ENCODE measurements at regions not wholly inside any gene's neighbourhood (a gene's known extent, or its start where the extent isn't known, plus 50 kb on each side); places are given as distances from the start of the nearest gene placed in this dataset.
"Not testable (repeated sequence)": the region's sequence is repeated elsewhere in the genome, so short reads cannot be mapped to it uniquely, and the experiment has no call there.

DNA sequence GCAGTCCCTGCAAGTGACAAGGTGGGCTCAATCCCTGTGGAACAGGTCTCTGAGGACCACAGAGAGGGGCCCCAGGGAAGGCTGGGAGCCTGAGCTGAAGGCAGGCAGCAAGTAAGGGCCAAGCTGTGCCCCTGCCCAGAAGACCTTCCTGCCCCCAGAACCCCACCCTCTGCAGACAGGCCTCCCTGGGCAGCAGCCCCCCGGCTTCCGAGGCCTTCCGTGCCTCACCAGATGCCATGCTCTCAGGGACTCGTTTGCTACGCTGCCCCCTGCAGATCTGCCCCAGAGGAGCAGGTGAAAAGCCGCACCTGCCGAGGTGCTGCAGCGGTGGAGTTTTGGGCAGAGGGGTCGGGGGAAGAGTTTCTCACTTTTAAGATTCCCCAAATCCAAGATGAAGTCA lies 125.4 kb upstream of the AKAP13 start:
- H3K27me3 Mint-ChIP-seq; DNase-seq; ATAC-seq; H3K27ac Mint-ChIP-seq; H3K4me3 Mint-ChIP-seq; H3K36me3 Mint-ChIP-seq (ENCODE audit: low read depth); H3K4me1 Mint-ChIP-seq; POLR2A ChIA-PET; intact Hi-C loops (cut with DNase I, micrococcal nuclease); H3K9me3 Mint-ChIP-seq (ENCODE audit: low read depth); CTCF ChIA-PET: not testable (repeated sequence)

DNA sequence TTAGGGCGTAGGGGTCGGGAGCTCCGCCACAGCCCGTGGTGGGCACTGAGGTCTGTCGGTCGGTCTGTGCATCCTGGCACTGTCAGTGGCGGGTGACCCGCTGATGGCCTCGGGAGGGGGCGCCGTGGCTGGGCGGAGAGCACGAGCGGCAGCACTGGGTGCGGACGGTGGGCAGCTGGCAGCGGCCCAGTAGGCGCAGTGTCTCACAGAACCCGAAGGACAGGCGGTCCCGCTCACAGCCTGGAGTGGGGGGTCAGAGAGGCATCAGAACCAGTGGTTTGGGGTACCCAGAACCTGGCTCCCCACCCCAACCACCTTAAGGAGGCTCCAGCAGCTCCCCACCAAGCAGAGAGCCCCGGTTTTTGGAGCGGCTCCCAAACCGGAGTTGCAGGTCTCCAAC lies 124.9 kb upstream of the AKAP13 start:
- POLR2A ChIA-PET; H3K4me1 Mint-ChIP-seq; H3K27ac Mint-ChIP-seq; H3K9me3 Mint-ChIP-seq (ENCODE audit: low read depth); ATAC-seq; H3K4me3 Mint-ChIP-seq; H3K36me3 Mint-ChIP-seq (ENCODE audit: low read depth); DNase-seq; H3K27me3 Mint-ChIP-seq; CTCF ChIA-PET; intact Hi-C loops (cut with DNase I, micrococcal nuclease): not testable (repeated sequence)

DNA sequence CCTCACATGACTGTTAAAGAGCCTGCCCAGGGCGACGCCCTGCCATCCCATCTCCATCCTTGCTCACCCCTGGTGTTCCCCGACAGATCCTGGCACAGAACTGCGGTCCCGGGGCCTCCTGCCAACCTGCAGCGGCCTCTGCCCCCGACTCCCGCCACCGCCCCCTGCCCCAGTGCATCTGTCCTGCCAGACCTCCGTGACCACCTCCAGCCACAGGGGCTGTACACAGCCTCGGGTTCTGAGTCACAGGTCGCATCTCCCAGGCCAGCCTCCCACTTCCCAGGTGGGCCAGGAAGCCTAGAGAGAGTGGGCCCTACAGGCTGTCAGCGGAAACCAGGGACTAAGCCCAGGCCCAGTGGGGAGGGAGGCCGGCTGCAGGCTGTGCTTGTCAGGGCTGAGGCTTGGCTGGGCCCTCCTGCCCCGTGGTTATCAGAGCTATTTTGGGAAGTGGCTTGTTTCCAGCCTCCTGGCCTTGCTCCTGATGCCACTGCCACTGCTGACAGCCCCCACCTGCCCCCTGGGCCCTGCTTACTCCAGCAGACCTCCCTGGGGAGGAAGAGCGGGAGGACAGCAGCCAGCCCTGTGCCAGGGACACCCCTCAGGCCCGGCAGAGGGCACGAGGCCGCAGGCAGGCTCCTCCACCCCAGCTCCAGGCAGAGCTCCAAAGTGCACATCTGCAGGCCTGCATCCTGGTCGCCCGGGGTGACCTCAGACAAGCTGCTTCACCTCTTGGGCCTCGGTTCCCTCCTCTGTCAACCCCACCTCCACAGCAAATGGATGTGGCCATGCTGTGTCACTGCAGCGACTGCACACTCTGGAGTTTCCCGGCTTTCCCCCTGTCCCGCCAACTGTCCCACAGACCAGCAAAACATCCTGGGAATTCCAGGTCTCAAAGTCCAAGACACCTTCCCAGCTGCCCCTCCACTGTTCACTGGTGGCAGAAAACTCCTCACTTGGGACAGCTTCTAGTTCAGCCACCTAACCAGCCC lies 124.1 kb upstream of the AKAP13 start:
- H3K27ac Mint-ChIP-seq; H3K9me3 Mint-ChIP-seq (ENCODE audit: low read depth); intact Hi-C loops (cut with DNase I, micrococcal nuclease); H3K4me3 Mint-ChIP-seq; H3K4me1 Mint-ChIP-seq; DNase-seq; H3K27me3 Mint-ChIP-seq; H3K36me3 Mint-ChIP-seq (ENCODE audit: low read depth); CTCF ChIA-PET; ATAC-seq; POLR2A ChIA-PET: not testable (repeated sequence)

- DNase-seq; intact Hi-C loops (cut with DNase I, micrococcal nuclease): not testable (repeated sequence)
These were observed 122.3 kb upstream of the AKAP13 start for GRCh38 chr15:85258062-85258445.

DNA sequence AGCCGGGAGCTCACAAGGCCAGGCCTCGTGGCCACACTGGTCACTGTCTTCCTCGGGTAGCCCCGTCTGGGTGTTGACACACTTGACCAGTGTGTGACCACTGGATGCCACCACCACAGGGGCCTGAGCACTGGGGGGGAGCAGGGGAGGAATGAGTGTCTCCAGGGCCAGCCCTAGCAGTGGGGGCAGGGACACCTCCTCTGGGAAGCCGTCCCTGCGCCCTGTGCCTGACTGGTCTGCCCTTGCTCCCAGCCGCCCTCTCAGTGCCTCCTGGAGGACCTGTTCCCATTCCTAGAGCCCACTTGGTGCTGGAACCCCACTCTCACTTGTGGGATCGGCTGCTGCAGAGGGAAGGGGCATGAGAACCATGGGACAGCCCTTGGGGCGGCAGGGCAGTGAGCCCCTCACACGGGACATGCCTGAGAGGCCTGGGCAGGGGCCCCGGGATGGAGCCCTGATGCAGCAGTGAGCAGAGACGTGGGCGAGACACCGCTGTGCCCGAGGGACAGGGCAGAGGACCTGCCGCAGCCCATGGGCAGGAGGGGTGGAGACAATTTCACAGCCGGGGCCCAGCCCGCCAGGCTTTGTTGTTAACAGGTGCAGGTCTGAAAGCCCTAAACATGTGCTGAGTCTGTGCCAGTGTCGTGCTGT lies 121.7 kb upstream of the AKAP13 start:
- H3K36me3 Mint-ChIP-seq (ENCODE audit: low read depth); ATAC-seq; DNase-seq; CTCF ChIA-PET; POLR2A ChIA-PET; intact Hi-C loops (cut with DNase I, micrococcal nuclease); H3K27ac Mint-ChIP-seq; H3K4me3 Mint-ChIP-seq; H3K4me1 Mint-ChIP-seq; H3K27me3 Mint-ChIP-seq; H3K9me3 Mint-ChIP-seq (ENCODE audit: low read depth): not testable (repeated sequence)

More at GRCh38 chr15:85258062-85258445, 122.3 kb upstream of the AKAP13 start:
- H3K4me3 Mint-ChIP-seq; H3K4me1 Mint-ChIP-seq; H3K9me3 Mint-ChIP-seq (ENCODE audit: low read depth); CTCF ChIA-PET; H3K36me3 Mint-ChIP-seq (ENCODE audit: low read depth); ATAC-seq; POLR2A ChIA-PET; H3K27ac Mint-ChIP-seq; H3K27me3 Mint-ChIP-seq: not testable (repeated sequence)

DNA sequence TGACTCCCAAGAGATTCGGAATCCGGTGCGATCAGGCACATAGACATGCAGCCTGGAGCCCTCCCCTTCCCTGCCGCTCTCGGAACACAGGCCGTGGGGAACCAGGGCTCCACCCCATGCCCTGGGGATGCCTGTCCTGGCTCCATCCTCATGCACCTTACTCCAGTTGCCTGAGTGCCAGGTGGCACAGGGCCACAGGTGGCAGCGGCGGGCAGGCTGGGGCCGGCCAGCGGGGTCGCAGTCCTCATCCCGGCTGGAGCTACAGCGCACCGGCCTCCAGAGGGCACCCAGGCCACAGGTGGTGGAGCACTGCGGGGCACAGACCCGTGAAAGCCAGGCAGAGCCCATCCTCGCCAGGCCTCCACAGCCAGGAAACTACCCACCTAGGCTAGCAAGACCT lies 119.9 kb upstream of the AKAP13 start:
- H3K27ac Mint-ChIP-seq; H3K9me3 Mint-ChIP-seq (ENCODE audit: low read depth); DNase-seq; ATAC-seq; CTCF ChIA-PET; H3K27me3 Mint-ChIP-seq; H3K4me3 Mint-ChIP-seq; POLR2A ChIA-PET; H3K36me3 Mint-ChIP-seq (ENCODE audit: low read depth); H3K4me1 Mint-ChIP-seq; intact Hi-C loops (cut with DNase I, micrococcal nuclease): not testable (repeated sequence)

DNA sequence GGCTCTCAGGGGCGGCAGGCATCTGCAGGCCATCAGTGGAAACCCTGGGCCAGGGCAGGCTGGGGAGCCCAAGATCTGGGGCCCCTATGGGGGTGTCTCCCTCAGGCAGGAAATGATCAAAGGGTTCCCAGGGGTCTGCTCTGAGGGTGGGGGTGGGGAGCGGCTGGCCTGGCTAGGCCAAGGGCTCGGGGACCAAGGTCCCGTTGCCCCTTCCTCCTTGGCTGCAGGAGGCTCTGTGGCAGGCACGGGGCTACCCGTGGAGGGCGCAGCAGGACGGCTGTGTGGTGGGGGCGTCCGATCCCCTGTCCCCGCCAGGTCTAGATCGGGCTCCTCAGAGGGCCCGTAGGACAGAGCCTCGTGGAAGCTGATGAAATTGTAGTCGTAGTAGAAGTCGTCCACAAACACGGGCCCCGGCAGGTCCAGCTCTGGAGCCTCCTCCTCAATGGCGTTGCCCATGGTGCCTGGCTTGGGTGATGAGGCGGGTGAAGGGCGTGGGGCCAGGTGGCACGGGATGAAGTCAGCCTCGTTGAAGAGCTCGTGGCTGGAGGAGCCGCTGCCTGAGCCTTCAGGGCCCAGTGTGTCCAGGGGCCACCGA lies 117.8 kb upstream of the AKAP13 start:
- H3K4me1 Mint-ChIP-seq; ATAC-seq; H3K36me3 Mint-ChIP-seq (ENCODE audit: low read depth); CTCF ChIA-PET; H3K9me3 Mint-ChIP-seq (ENCODE audit: low read depth); POLR2A ChIA-PET; H3K27me3 Mint-ChIP-seq; H3K4me3 Mint-ChIP-seq; intact Hi-C loops (cut with DNase I, micrococcal nuclease); H3K27ac Mint-ChIP-seq; DNase-seq: not testable (repeated sequence)

- H3K27me3 Mint-ChIP-seq; H3K9me3 Mint-ChIP-seq (ENCODE audit: low read depth); DNase-seq; H3K4me3 Mint-ChIP-seq; ATAC-seq; POLR2A ChIA-PET; CTCF ChIA-PET; intact Hi-C loops (cut with DNase I, micrococcal nuclease); H3K4me1 Mint-ChIP-seq; H3K36me3 Mint-ChIP-seq (ENCODE audit: low read depth); H3K27ac Mint-ChIP-seq: not testable (repeated sequence)
These were observed 116.5 kb upstream of the AKAP13 start for GRCh38 chr15:85263842-85264440.

DNA sequence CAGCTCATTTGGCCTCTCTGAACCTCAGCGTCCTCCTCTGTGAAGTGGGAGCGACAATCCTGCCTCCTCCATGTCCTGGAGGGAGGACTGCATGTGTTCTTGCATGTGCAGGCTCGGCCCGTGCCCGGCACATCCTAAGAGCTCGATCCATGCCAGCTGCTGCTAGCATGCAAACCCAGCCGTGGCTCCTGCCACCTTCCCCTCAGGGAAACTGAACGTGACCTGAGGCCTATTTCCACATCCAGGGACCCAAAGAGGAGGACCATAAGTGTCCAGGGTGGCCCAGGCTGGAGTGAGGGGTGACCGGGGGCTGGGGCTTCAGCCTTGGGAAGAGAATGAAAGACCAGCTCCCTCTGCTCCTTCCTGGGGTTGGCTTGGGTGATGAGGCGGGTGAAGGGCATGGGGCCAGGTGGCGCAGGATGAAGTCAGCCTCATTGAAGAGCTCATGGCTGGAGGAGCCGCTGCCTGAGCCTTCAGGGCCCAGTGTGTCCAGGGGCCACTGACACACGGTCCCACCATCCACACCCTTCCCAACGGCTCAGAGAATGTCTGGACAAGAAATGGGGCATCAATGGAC lies 115.7 kb upstream of the AKAP13 start:
- H3K36me3 Mint-ChIP-seq (ENCODE audit: low read depth); H3K27me3 Mint-ChIP-seq; intact Hi-C loops (cut with DNase I, micrococcal nuclease); H3K9me3 Mint-ChIP-seq (ENCODE audit: low read depth); ATAC-seq; POLR2A ChIA-PET; H3K4me3 Mint-ChIP-seq; H3K4me1 Mint-ChIP-seq; H3K27ac Mint-ChIP-seq; CTCF ChIA-PET; DNase-seq: not testable (repeated sequence)

DNA sequence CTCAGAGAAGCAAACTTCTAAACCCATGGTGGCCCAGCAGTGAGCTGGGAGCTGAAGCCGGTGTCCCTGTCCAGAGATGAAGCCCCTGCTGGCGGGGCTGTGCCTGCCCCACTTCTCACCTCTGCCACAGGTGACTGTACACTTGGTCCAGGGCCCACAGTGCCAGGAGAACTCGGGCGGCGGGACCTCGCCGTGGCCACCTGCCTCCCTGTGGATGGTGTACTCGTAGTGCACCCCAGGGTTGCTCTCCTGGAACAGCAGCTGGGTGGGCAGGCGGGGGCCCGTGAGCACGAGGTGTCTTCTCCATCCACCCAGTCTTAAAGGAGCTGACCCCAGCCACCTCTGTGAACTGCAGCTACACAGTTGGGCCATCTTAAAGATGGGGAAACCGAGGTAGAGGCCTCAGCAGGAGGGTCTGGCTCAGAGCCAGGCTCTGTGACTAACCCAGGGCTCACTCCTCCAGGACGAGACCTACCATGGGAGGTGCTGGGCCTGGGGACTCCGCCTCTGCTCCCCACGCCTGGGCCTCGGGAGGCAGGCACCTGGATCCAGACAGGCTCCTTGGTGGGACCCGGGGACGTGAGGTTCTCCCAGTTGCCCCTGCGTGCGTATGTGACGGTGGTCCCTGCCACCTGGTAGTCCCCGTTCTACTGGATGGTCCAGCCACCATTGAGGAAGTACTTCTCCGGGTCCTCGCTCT lies 113.1 kb upstream of the AKAP13 start:
- H3K4me1 Mint-ChIP-seq; POLR2A ChIA-PET; intact Hi-C loops (cut with DNase I, micrococcal nuclease); H3K9me3 Mint-ChIP-seq (ENCODE audit: low read depth); H3K36me3 Mint-ChIP-seq (ENCODE audit: low read depth); H3K4me3 Mint-ChIP-seq; ATAC-seq; CTCF ChIA-PET; H3K27ac Mint-ChIP-seq; DNase-seq; H3K27me3 Mint-ChIP-seq: not testable (repeated sequence)
